ENCODE measurements at regions not wholly inside any gene's neighbourhood (a gene's known extent, or its start where the extent isn't known, plus 50 kb on each side); places are given as distances from the start of the nearest gene placed in this dataset.
"Not testable (repeated sequence)": the region's sequence is repeated elsewhere in the genome, so short reads cannot be mapped to it uniquely, and the experiment has no call there.

GRCh38 chr12:95386051-95386450 is 87.9 kb upstream of the METAP2 start:
- WGBS, 2 experiments (ENCODE audit: insufficient coverage in 2 of 2): no CpG with 5 or more reads among the region's 1 CpG
- no peak overlapping the region for H3K27ac ChIP-seq (ENCODE audit: low read depth, low read length, severe bottlenecking)
- H3K36me3 ChIP-seq (ENCODE audit: control insufficient read depth, insufficient read depth, low read length): no peaks in the 10 kb centered on the region
- peaks cover 4% of the 10 kb centered on the region for H3K9me3 ChIP-seq (ENCODE audit: control insufficient read depth, low read length)
- H3K4me3 ChIP-seq (ENCODE audit: extremely low read depth, insufficient read depth, low read length, poor library complexity, severe bottlenecking): no peak overlapping the region
- H3K4me1 ChIP-seq (ENCODE audit: control insufficient read depth, insufficient read depth, low read length, poor library complexity, severe bottlenecking): no peaks in the 10 kb centered on the region

DNA sequence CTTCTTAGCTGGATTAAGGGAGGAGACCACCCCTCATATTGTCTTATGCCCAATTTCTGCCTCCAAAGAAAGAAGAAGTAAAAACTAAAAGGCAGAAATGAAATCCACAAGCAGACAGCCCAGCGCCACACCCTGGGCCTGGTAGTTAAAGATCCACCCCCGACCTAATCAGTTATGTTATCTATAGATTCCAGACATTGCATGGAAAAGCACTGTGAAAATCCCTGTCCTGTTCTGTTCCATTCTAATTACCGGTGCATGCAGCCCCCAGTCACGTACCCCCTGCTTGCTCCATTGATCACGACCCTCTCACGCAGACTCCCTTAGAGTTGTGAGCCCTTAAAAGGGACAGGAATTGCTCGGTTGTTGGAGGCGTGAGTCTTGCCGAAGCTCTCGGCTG is 85.7 kb upstream of the METAP2 start:
- not testable (repeated sequence) for H3K27ac ChIP-seq (ENCODE audit: low read depth, low read length, severe bottlenecking); H3K9me3 ChIP-seq (ENCODE audit: control insufficient read depth, low read length); H3K4me3 ChIP-seq (ENCODE audit: extremely low read depth, insufficient read depth, low read length, poor library complexity, severe bottlenecking); H3K36me3 ChIP-seq (ENCODE audit: control insufficient read depth, insufficient read depth, low read length); H3K4me1 ChIP-seq (ENCODE audit: control insufficient read depth, insufficient read depth, low read length, poor library complexity, severe bottlenecking)
- WGBS, 2 experiments (ENCODE audit: insufficient coverage in 2 of 2): 83 to 95% methylated on average over 9 to 10 of the region's 10 CpGs

GRCh38 chr12:95390192-95390591 is 83.8 kb upstream of the METAP2 start:
- Histone ChIP-seq H3K4me3 (ENCODE audit: extremely low read depth, insufficient read depth, low read length, poor library complexity, severe bottlenecking) (no peak overlapping the region), H3K36me3 (ENCODE audit: control insufficient read depth, insufficient read depth, low read length) (no peaks in the 10 kb centered on the region), H3K27ac (ENCODE audit: low read depth, low read length, severe bottlenecking) (no peak overlapping the region), H3K9me3 (ENCODE audit: control insufficient read depth, low read length) (peaks cover 20% of the 10 kb centered on the region), H3K4me1 (ENCODE audit: control insufficient read depth, insufficient read depth, low read length, poor library complexity, severe bottlenecking) (no peaks in the 10 kb centered on the region)
- WGBS, 2 experiments (ENCODE audit: insufficient coverage in 2 of 2): no CpG with 5 or more reads among the region's 1 CpG

- Histone ChIP-seq H3K27ac (ENCODE audit: low read depth, low read length, severe bottlenecking) (no peak overlapping the region), H3K9me3 (ENCODE audit: control insufficient read depth, low read length) (peaks cover 23% of the 10 kb centered on the region), H3K4me1 (ENCODE audit: control insufficient read depth, insufficient read depth, low read length, poor library complexity, severe bottlenecking) (no peaks in the 10 kb centered on the region), H3K4me3 (ENCODE audit: extremely low read depth, insufficient read depth, low read length, poor library complexity, severe bottlenecking) (no peak overlapping the region), H3K36me3 (ENCODE audit: control insufficient read depth, insufficient read depth, low read length) (no peaks in the 10 kb centered on the region)
- WGBS, 2 experiments (ENCODE audit: insufficient coverage in 2 of 2): 38% methylated on average over 1 of the region's 3 CpGs; no CpG with 5 or more reads in 1 of the 2 experiments
Measured at GRCh38 chr12:95390932-95391331, 83.0 kb upstream of the METAP2 start.

DNA sequence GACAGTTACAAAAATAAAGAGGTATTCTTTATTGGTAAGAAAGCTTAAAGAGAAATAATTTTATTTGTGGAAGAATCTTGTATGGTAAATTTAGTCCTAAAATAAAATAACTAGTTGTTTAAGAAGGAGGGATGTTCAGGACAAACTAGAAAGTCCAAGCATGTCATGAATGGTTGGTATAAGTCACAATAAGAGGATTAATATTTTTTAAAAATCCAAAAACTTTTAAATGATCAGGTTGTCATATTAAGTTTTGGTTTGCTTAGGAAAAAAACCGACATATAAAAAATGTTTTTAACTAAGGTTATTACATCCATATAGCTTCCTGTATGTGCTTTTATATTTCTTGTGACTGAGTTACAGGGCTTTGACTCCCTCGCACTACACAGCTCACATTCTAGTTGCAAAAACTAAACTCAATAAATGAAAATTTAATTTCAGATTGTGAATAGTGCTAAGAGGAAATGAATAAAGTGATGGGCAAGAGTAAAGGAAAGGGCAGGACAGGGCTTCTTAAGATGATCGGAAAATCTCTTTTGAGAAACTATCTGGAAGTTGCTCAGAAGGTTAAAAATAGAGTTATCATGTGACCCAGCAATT is 80.7 kb upstream of the METAP2 start:
- Histone ChIP-seq H3K27ac (ENCODE audit: low read depth, low read length, severe bottlenecking) (no peak overlapping the region), H3K9me3 (ENCODE audit: control insufficient read depth, low read length) (peaks cover 23% of the 10 kb centered on the region), H3K4me1 (ENCODE audit: control insufficient read depth, insufficient read depth, low read length, poor library complexity, severe bottlenecking) (no peaks in the 10 kb centered on the region), H3K36me3 (ENCODE audit: control insufficient read depth, insufficient read depth, low read length) (no peaks in the 10 kb centered on the region), H3K4me3 (ENCODE audit: extremely low read depth, insufficient read depth, low read length, poor library complexity, severe bottlenecking) (no peak overlapping the region)
- 100% methylated on average over 1 of the region's 3 CpGs for WGBS, 2 experiments (ENCODE audit: insufficient coverage in 2 of 2)

DNA sequence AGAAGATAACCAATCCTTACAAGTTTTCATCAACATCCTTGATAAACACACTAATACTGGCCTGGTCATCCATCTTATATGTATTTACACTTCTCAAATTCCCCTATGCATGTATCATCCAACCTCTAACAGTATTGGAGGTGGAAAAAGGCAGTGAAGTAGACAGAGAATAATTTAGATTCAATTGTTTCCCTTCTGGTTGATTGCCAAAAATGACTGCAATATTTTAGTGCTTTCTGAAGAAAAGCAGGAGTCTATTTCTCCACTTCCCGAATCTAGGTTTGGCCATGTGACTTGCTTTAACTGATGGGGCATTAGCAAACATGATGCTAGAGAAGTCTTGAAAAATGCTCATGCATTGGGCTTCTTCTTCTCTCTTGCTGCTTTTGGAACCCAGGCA is 78.3 kb upstream of the METAP2 start:
- WGBS, 2 experiments (ENCODE audit: insufficient coverage in 2 of 2): 100% methylated on average over 1 of the region's 1 CpG; no CpG with 5 or more reads in 1 of the 2 experiments
- H3K36me3 ChIP-seq (ENCODE audit: control insufficient read depth, insufficient read depth, low read length): no peaks in the 10 kb centered on the region
- no peak overlapping the region for H3K4me3 ChIP-seq (ENCODE audit: extremely low read depth, insufficient read depth, low read length, poor library complexity, severe bottlenecking)
- H3K27ac ChIP-seq (ENCODE audit: low read depth, low read length, severe bottlenecking): no peak overlapping the region
- H3K9me3 ChIP-seq (ENCODE audit: control insufficient read depth, low read length): peaks cover 23% of the 10 kb centered on the region
- H3K4me1 ChIP-seq (ENCODE audit: control insufficient read depth, insufficient read depth, low read length, poor library complexity, severe bottlenecking): no peaks in the 10 kb centered on the region

- WGBS, 2 experiments (ENCODE audit: insufficient coverage in 2 of 2): 70 to 100% methylated on average over 2 to 3 of the region's 4 CpGs
- no peaks in the 10 kb centered on the region for H3K4me1 ChIP-seq (ENCODE audit: control insufficient read depth, insufficient read depth, low read length, poor library complexity, severe bottlenecking)
- no peaks in the 10 kb centered on the region for H3K36me3 ChIP-seq (ENCODE audit: control insufficient read depth, insufficient read depth, low read length)
- no peak overlapping the region for H3K27ac ChIP-seq (ENCODE audit: low read depth, low read length, severe bottlenecking)
- H3K9me3 ChIP-seq (ENCODE audit: control insufficient read depth, low read length): peaks cover 18% of the 10 kb centered on the region
- no peak overlapping the region for H3K4me3 ChIP-seq (ENCODE audit: extremely low read depth, insufficient read depth, low read length, poor library complexity, severe bottlenecking)
Measured at GRCh38 chr12:95396849-95397468, 77.0 kb upstream of the METAP2 start.

DNA sequence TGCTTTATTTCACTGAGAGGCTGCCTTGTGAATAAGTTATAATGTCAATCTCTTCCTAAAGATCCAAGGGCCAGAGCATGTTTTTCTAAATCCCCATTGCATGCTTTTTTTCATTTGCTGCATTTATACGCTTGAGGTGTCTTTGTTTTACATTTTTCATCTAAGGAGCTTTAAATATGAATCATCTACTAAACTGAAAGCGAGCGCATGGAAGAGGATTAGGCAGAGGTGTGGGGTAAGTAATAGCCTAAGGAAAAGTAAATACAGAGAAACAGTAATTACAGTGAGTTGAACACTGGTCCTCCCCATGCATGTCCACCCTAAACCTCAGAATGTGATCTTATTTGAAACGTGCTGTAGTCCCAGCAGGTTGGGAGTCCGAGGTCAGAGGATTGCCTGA is 76.4 kb upstream of the METAP2 start:
- no peak overlapping the region for H3K4me3 ChIP-seq (ENCODE audit: extremely low read depth, insufficient read depth, low read length, poor library complexity, severe bottlenecking)
- WGBS, 2 experiments (ENCODE audit: insufficient coverage in 2 of 2): 67% methylated on average over 1 of the region's 5 CpGs; no CpG with 5 or more reads in 1 of the 2 experiments
- no peaks in the 10 kb centered on the region for H3K36me3 ChIP-seq (ENCODE audit: control insufficient read depth, insufficient read depth, low read length)
- no peaks in the 10 kb centered on the region for H3K4me1 ChIP-seq (ENCODE audit: control insufficient read depth, insufficient read depth, low read length, poor library complexity, severe bottlenecking)
- peaks cover 18% of the 10 kb centered on the region for H3K9me3 ChIP-seq (ENCODE audit: control insufficient read depth, low read length)
- H3K27ac ChIP-seq (ENCODE audit: low read depth, low read length, severe bottlenecking): no peak overlapping the region

- Histone ChIP-seq H3K4me3 (ENCODE audit: extremely low read depth, insufficient read depth, low read length, poor library complexity, severe bottlenecking) (no peak overlapping the region), H3K36me3 (ENCODE audit: control insufficient read depth, insufficient read depth, low read length) (no peaks in the 10 kb centered on the region), H3K27ac (ENCODE audit: low read depth, low read length, severe bottlenecking) (no peak overlapping the region), H3K9me3 (ENCODE audit: control insufficient read depth, low read length) (no peaks in the 10 kb centered on the region), H3K4me1 (ENCODE audit: control insufficient read depth, insufficient read depth, low read length, poor library complexity, severe bottlenecking) (no peaks in the 10 kb centered on the region)
- 61 to 69% methylated on average over 4 of the region's 4 CpGs for WGBS, 2 experiments (ENCODE audit: insufficient coverage in 2 of 2)
Measured at GRCh38 chr12:95402096-95402495, 71.9 kb upstream of the METAP2 start.

DNA sequence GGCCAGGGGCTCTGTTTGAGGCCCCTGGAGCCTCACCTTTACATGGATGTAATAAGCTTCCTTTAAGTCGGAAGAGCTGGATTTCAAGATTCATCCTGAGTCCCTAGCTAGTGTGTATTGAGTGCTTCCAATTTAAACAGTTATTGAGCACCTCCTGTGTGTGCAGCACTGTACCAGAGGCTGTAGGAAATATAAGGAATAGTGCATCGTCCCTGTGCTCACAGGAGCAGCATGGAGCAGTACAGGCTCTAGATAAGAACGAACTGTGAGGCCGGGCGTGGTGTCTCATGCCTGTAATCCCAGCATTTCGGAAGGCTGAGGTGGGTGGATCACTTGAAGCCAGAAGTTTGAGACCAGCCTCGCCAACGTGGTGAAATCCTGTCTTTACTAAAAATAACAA is 65.8 kb upstream of the METAP2 start:
- 89 to 90% methylated on average over 5 to 6 of the region's 8 CpGs for WGBS, 2 experiments (ENCODE audit: insufficient coverage in 2 of 2)
- H3K9me3 ChIP-seq (ENCODE audit: control insufficient read depth, low read length): no peaks in the 10 kb centered on the region
- no peaks in the 10 kb centered on the region for H3K4me1 ChIP-seq (ENCODE audit: control insufficient read depth, insufficient read depth, low read length, poor library complexity, severe bottlenecking)
- H3K27ac ChIP-seq (ENCODE audit: low read depth, low read length, severe bottlenecking): no peak overlapping the region
- H3K36me3 ChIP-seq (ENCODE audit: control insufficient read depth, insufficient read depth, low read length): no peaks in the 10 kb centered on the region
- H3K4me3 ChIP-seq (ENCODE audit: extremely low read depth, insufficient read depth, low read length, poor library complexity, severe bottlenecking): no peak overlapping the region

DNA sequence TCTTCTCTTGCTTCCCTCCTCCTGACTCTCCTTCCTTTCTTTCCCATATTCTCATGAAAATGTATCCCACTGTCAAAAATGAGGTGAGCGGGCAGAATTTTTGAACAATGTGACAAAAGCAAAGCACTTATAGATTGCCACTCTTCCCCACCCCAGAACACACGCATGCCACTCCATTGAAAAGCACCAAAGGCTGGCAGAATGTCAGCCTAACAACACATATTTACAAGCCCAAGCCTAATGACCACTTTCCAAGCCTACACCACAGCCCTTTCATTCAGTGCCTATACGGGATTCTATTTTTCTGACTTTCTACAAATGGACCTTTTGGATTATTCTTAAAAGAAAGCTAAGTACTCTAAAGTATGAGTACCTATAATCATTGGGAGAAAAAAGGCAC is 62.9 kb upstream of the METAP2 start:
- no peak overlapping the region for H3K27ac ChIP-seq (ENCODE audit: low read depth, low read length, severe bottlenecking)
- 95 to 100% methylated on average over 2 of the region's 3 CpGs for WGBS, 2 experiments (ENCODE audit: insufficient coverage in 2 of 2)
- H3K4me1 ChIP-seq (ENCODE audit: control insufficient read depth, insufficient read depth, low read length, poor library complexity, severe bottlenecking): no peaks in the 10 kb centered on the region
- H3K9me3 ChIP-seq (ENCODE audit: control insufficient read depth, low read length): no peaks in the 10 kb centered on the region
- H3K36me3 ChIP-seq (ENCODE audit: control insufficient read depth, insufficient read depth, low read length): no peaks in the 10 kb centered on the region
- H3K4me3 ChIP-seq (ENCODE audit: extremely low read depth, insufficient read depth, low read length, poor library complexity, severe bottlenecking): no peak overlapping the region

Measured in mesodermal cell (in vitro differentiated cells).